Mesothelial cell of epicardium (in vitro differentiated cells): ENCODE measurements at regions not wholly inside any gene's neighbourhood (a gene's known extent, or its start where the extent isn't known, plus 50 kb on each side); places are given as distances from the start of the nearest gene placed in this dataset.

ENCODE experiments used
- DNase-seq, 2 experiments: peaks; one replicate each; pipeline ENCODE4 v3.0.0; 2021; ENCODE audit warnings: low spot score in 2 of 2; ENCODE audit not compliant: unreplicated experiment in 2 of 2
- H3K27ac Mint-ChIP-seq: 2 replicates; pipeline ENCODE4 v1.8.0; 2021; ENCODE audit warnings: mixed read lengths
- H3K27me3 Mint-ChIP-seq: 2 replicates; pipeline ENCODE4 v1.8.0; 2021; ENCODE audit warnings: low read depth, mixed read lengths
- H3K36me3 Mint-ChIP-seq: 2 replicates; pipeline ENCODE4 v1.8.0; 2021; ENCODE audit warnings: mixed read lengths
- H3K4me1 Mint-ChIP-seq: 2 replicates; pipeline ENCODE4 v1.8.0; 2021; ENCODE audit warnings: mixed read lengths
- H3K4me3 Mint-ChIP-seq: 2 replicates; pipeline ENCODE4 v1.8.0; 2021; ENCODE audit warnings: mild to moderate bottlenecking, moderate library complexity, mixed read lengths
- H3K9me3 Mint-ChIP-seq: 2 replicates; pipeline ENCODE4 v1.8.0; 2021; ENCODE audit warnings: mixed read lengths
- CTCF ChIP-seq: fragments of 200-600 bp; sonication (generic); IDR thresholded peaks from one replicate; pipeline ENCODE4 v1.5.0; 2021; ENCODE audit warnings: antibody characterized with exemption; ENCODE audit not compliant: unreplicated experiment

GRCh38 chr12:45629292-45629691 is 100.2 kb upstream of the ARID2 start:
- Mint-ChIP-seq H3K4me1 (no peaks in the 10 kb centered on the region), H3K4me3 (no peak overlapping the region), H3K27ac (no peak overlapping the region), H3K36me3 (no peaks in the 10 kb centered on the region), H3K27me3 (peaks cover 26% of the 10 kb centered on the region), H3K9me3 (no peaks in the 10 kb centered on the region)
- no peak for DNase-seq
- TF ChIP-seq CTCF: no peak

- Mint-ChIP-seq H3K36me3 (no peaks in the 10 kb centered on the region), H3K9me3 (peaks cover 4% of the 10 kb centered on the region), H3K4me1 (no peaks in the 10 kb centered on the region), H3K27ac (no peak overlapping the region), H3K4me3 (no peak overlapping the region), H3K27me3 (peaks cover 24% of the 10 kb centered on the region)
- TF ChIP-seq CTCF: no peak
- DNase-seq: no peak
These were observed 95.8 kb upstream of the ARID2 start for GRCh38 chr12:45633733-45634132.

- H3K9me3 Mint-ChIP-seq: peaks cover 4% of the 10 kb centered on the region
These were observed 95.1 kb upstream of the ARID2 start for GRCh38 chr12:45634273-45634917.

GRCh38 chr12:45637242-45637641 is 92.3 kb upstream of the ARID2 start:
- no peaks in the 10 kb centered on the region for H3K36me3 Mint-ChIP-seq
- no peak overlapping the region for H3K27ac Mint-ChIP-seq

More at GRCh38 chr12:45634273-45634917, 95.1 kb upstream of the ARID2 start:
- DNase-seq: no peak
- Mint-ChIP-seq H3K36me3 (no peaks in the 10 kb centered on the region), H3K27me3 (peaks cover 24% of the 10 kb centered on the region), H3K27ac (no peak overlapping the region), H3K4me3 (no peak overlapping the region), H3K4me1 (no peaks in the 10 kb centered on the region)
- no peak for TF ChIP-seq CTCF

GRCh38 chr12:45637706-45638105 is 91.8 kb upstream of the ARID2 start:
- H3K27ac Mint-ChIP-seq: no peak overlapping the region
- no peaks in the 10 kb centered on the region for H3K36me3 Mint-ChIP-seq
- H3K9me3 Mint-ChIP-seq: peaks cover 9% of the 10 kb centered on the region
- peaks cover 6% of the 10 kb centered on the region for H3K27me3 Mint-ChIP-seq
- DNase-seq: no peak
- no peak overlapping the region for H3K4me3 Mint-ChIP-seq
- no peak for TF ChIP-seq CTCF
- no peaks in the 10 kb centered on the region for H3K4me1 Mint-ChIP-seq

More at GRCh38 chr12:45637242-45637641, 92.3 kb upstream of the ARID2 start:
- DNase-seq: no peak
- Mint-ChIP-seq H3K4me1 (no peaks in the 10 kb centered on the region), H3K4me3 (no peak overlapping the region), H3K27me3 (peaks cover 8% of the 10 kb centered on the region), H3K9me3 (peaks cover 9% of the 10 kb centered on the region)
- no peak for TF ChIP-seq CTCF
